ENCODE measurements at regions not wholly inside any gene's neighbourhood (a gene's known extent, or its start where the extent isn't known, plus 50 kb on each side); places are given as distances from the start of the nearest gene placed in this dataset.
A peak's percentile ranks its signal among the peaks of the same experiment; 100 is the strongest.

DNA sequence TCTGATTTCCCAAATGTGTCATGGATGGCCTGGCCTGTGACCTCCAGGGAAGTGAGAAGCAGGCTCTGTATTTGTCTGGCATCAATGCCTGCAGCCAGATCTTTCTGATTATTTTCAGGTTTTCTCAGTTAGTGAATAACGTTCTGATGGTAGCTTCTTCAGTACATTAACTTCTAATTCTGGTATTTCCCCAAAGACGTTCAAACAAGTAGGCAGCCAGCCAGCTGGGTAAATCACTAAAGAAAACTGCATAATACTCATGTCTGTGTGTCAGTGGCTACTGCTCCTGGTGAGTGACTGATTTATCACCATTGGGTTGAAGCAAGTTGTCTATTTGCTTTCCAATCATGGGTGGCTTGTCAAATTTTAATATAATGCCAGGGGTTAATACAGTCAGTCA, 162.6 kb upstream of the PFN2 start:
- no peak overlapping the region for H3K27ac ChIP-seq
- no peak overlapping the region for H3K4me3 ChIP-seq
- H3K4me1 ChIP-seq (ENCODE audit: low read depth): no peaks in the 10 kb centered on the region
- no peaks in the 10 kb centered on the region for H3K36me3 ChIP-seq
- no peaks in the 10 kb centered on the region for H3K27me3 ChIP-seq
- no peak for DNase-seq (ENCODE audit: low read depth in 1 of 2, low spot score in 1 of 2)
- no peaks in the 10 kb centered on the region for H3K9me3 ChIP-seq (ENCODE audit: low read depth)
- no peak for TF ChIP-seq CTCF (IDR thresholded peaks at IDR 0.05; ENCODE audit: low read depth, low read length)

DNA sequence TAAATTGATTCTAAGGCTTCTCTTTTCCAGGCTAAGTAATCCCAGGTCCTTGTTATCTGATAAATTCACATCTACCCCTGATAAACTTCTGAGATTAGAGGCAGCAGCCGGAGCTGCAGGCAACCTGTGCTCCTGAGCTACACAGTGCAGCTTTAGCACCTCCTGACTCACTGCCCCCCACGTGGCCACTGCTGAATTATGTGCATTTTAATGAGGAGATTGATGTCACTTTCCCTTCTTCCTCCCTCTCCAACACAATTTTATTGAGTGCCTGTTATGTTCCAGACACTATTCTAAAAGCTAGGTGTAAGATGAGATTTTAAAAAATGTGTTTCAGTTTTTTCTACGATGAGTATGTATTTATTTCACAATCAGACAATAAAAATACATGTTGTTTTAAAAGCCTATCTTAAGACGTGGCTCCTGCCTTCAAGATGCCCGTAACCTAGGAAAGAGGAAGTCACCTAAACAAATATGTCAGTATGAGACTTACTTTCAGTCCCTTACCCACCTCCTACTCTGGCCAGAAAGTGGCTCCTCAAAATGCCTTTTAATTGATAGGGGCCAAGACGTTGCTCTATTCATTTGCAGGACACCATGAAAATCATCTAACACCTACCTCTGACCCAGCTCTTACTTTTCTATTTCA, 161.5 kb upstream of the PFN2 start:
- Histone ChIP-seq H3K36me3 (no peaks in the 10 kb centered on the region), H3K27me3 (no peaks in the 10 kb centered on the region), H3K4me1 (ENCODE audit: low read depth) (no peaks in the 10 kb centered on the region), H3K4me3 (no peak overlapping the region), H3K9me3 (ENCODE audit: low read depth) (no peaks in the 10 kb centered on the region), H3K27ac (no peak overlapping the region)
- DNase-seq (ENCODE audit: low read depth in 1 of 2, low spot score in 1 of 2): no peak
- TF ChIP-seq CTCF (IDR thresholded peaks at IDR 0.05; ENCODE audit: low read depth, low read length): no peak

GRCh38 chr3:150131663-150132062, 161.0 kb upstream of the PFN2 start:
- Histone ChIP-seq H3K4me1 (ENCODE audit: low read depth) (no peaks in the 10 kb centered on the region), H3K36me3 (no peaks in the 10 kb centered on the region), H3K4me3 (no peak overlapping the region), H3K9me3 (ENCODE audit: low read depth) (no peaks in the 10 kb centered on the region), H3K27ac (no peak overlapping the region), H3K27me3 (no peaks in the 10 kb centered on the region)
- no peak for TF ChIP-seq CTCF (IDR thresholded peaks at IDR 0.05; ENCODE audit: low read depth, low read length)
- no peak for DNase-seq (ENCODE audit: low read depth in 1 of 2, low spot score in 1 of 2)

GRCh38 chr3:150130404-150131100, 159.9 kb upstream of the PFN2 start:
- H3K9me3 ChIP-seq (ENCODE audit: low read depth): no peaks in the 10 kb centered on the region
- H3K36me3 ChIP-seq: no peaks in the 10 kb centered on the region
- no peaks in the 10 kb centered on the region for H3K27me3 ChIP-seq
- H3K4me1 ChIP-seq (ENCODE audit: low read depth): no peaks in the 10 kb centered on the region
- peak in 1 of 2 donors; percentile 13 for DNase-seq (ENCODE audit: low read depth in 1 of 2, low spot score in 1 of 2)
- no peak for TF ChIP-seq CTCF (IDR thresholded peaks at IDR 0.05; ENCODE audit: low read depth, low read length)
- no peak overlapping the region for H3K4me3 ChIP-seq
- no peak overlapping the region for H3K27ac ChIP-seq

DNA sequence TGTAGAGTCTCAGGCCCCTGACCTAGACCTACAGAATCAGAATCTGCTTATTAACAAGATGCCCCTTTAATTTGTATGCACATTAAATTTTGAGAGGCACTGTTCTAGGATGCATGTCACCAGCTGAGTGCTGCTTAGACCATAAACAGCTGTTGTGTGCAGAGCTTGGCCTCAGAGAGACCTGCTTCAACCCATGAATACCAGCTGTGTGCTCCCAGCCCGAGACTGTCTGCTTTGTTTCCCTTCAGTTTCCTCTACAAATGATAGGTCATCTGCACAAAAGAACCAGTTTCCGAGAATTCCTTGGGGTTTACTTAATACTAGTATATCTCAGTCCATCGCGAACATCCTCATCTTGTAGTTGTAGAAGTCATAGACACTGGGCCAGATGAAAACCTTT, 158.5 kb upstream of the PFN2 start:
- peak in 1 of 2 donors; percentile 11 for DNase-seq (ENCODE audit: low read depth in 1 of 2, low spot score in 1 of 2)
- TF ChIP-seq CTCF (IDR thresholded peaks at IDR 0.05; ENCODE audit: low read depth, low read length): no peak
- no peaks in the 10 kb centered on the region for H3K4me1 ChIP-seq (ENCODE audit: low read depth)
- no peaks in the 10 kb centered on the region for H3K27me3 ChIP-seq
- H3K9me3 ChIP-seq (ENCODE audit: low read depth): no peaks in the 10 kb centered on the region
- H3K27ac ChIP-seq: no peak overlapping the region
- no peaks in the 10 kb centered on the region for H3K36me3 ChIP-seq
- no peak overlapping the region for H3K4me3 ChIP-seq

Data from cardiac muscle cell (in vitro differentiated cells and primary cell).